ENCODE measurements at regions not wholly inside any gene's neighbourhood (a gene's known extent, or its start where the extent isn't known, plus 50 kb on each side); places are given as distances from the start of the nearest gene placed in this dataset.

- no peak for TF ChIP-seq CTCF (IDR thresholded peaks at IDR 0.05)
- TF ChIP-seq POLR2A (IDR thresholded peaks at IDR 0.05; ENCODE audit: low read depth) = no peak
- no peak for TF ChIP-seq EP300 (IDR thresholded peaks at IDR 0.05)
- TF ChIP-seq POLR2AphosphoS5 (IDR thresholded peaks at IDR 0.05) = no peak
Measured at GRCh38 chr13:71055644-71056043, 811.4 kb downstream of the DACH1 start.

Data from esophagus muscularis mucosa (tissue), 4 donors.